C4-2B (cell line): ENCODE measurements at regions not wholly inside any gene's neighbourhood (a gene's known extent, or its start where the extent isn't known, plus 50 kb on each side); places are given as distances from the start of the nearest gene placed in this dataset.

Experiments used
- ZFX ChIP-seq: fragments of 450-650 bp; IDR thresholded peaks from 2 replicates; pipeline ENCODE4 v1.6.1; 2017
- TF ChIP-seq, protein P1 (sequence below): fragments of 450-650 bp; conservative IDR thresholded peaks from 2 replicates; pipeline ENCODE4 v1.5.1; 2017; ENCODE audit warnings: mild to moderate bottlenecking

- TF ChIP-seq, protein P1, sequence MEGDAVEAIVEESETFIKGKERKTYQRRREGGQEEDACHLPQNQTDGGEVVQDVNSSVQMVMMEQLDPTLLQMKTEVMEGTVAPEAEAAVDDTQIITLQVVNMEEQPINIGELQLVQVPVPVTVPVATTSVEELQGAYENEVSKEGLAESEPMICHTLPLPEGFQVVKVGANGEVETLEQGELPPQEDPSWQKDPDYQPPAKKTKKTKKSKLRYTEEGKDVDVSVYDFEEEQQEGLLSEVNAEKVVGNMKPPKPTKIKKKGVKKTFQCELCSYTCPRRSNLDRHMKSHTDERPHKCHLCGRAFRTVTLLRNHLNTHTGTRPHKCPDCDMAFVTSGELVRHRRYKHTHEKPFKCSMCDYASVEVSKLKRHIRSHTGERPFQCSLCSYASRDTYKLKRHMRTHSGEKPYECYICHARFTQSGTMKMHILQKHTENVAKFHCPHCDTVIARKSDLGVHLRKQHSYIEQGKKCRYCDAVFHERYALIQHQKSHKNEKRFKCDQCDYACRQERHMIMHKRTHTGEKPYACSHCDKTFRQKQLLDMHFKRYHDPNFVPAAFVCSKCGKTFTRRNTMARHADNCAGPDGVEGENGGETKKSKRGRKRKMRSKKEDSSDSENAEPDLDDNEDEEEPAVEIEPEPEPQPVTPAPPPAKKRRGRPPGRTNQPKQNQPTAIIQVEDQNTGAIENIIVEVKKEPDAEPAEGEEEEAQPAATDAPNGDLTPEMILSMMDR: no peak
- no peak for TF ChIP-seq ZFX
Observed at GRCh38 chr7:109309790-109310189, 740.1 kb downstream of the DNAJB9 start.
